ENCODE measurements at regions not wholly inside any gene's neighbourhood (a gene's known extent, or its start where the extent isn't known, plus 50 kb on each side); places are given as distances from the start of the nearest gene placed in this dataset.

DNA sequence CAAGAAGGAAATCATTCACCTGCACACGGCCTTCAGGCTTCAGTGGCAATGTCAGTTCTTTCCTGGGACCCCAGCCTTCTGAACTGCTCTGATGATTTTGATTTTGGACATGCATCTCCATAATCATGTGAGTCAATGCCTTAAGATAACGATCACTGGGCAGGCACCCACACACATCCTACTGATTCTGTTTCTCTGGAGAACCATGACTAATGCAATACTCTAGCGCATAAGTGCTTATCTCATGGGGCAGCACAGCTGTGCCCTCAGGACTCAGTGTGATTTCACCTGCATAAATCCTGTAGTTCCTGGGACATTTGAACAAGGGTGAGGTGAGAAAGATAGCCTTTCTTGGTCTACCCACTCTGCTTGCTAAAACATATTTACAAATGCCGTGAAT lies 144.6 kb downstream of the AKAIN1 start:
- TF ChIP-seq, protein P1, sequence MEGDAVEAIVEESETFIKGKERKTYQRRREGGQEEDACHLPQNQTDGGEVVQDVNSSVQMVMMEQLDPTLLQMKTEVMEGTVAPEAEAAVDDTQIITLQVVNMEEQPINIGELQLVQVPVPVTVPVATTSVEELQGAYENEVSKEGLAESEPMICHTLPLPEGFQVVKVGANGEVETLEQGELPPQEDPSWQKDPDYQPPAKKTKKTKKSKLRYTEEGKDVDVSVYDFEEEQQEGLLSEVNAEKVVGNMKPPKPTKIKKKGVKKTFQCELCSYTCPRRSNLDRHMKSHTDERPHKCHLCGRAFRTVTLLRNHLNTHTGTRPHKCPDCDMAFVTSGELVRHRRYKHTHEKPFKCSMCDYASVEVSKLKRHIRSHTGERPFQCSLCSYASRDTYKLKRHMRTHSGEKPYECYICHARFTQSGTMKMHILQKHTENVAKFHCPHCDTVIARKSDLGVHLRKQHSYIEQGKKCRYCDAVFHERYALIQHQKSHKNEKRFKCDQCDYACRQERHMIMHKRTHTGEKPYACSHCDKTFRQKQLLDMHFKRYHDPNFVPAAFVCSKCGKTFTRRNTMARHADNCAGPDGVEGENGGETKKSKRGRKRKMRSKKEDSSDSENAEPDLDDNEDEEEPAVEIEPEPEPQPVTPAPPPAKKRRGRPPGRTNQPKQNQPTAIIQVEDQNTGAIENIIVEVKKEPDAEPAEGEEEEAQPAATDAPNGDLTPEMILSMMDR (IDR thresholded peaks at IDR 0.05; ENCODE audit: control insufficient read depth, insufficient read depth, low read depth, low read length, missing control alignments), result no peak
- H3K4me3 ChIP-seq (ENCODE audit: control insufficient read depth, low read depth, low read length), result no peak overlapping the region
- no peak for DNase-seq (ENCODE audit: low read depth)

DNA sequence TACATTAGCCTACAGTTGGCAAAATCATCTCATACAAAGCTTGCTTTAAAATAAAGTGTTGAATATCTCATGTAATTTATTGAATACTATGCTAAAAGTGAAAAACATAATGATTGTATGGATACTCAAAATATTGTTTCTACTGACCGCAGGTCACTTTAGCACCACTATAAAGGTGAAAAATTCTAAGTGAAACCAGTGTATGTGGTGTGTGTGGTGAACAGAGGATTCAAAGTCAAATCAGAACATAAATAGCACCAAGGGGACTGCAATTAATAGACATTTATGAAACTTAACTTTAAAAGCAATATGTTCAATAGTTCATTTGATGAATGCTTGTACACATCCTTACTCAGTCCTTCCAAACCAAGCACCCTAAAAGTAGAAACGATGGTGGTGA lies 145.8 kb downstream of the AKAIN1 start:
- no peak overlapping the region for H3K4me3 ChIP-seq (ENCODE audit: control insufficient read depth, low read depth, low read length)
- TF ChIP-seq, protein P1 (IDR thresholded peaks at IDR 0.05; ENCODE audit: control insufficient read depth, insufficient read depth, low read depth, low read length, missing control alignments), result no peak
- DNase-seq (ENCODE audit: low read depth), result no peak

DNA sequence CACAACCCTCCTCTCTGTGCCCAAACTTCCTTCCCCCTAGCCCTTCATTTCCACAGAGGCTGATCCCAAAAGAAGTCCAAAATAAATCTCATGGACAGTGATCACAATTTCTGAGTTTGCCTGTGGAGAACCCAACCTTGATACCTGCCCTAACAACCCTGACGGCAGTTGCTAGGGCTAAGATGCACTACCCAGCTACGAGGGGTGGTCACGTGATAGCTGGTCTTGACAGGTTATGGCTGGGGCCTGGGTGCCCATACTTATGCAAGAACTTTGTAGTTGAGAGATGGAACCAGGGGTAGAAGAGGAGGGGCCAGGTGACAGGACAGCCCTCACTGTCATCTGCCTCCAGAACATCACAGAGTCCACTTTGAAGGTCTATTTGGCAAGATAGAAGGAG lies 147.9 kb downstream of the AKAIN1 start:
- no peak overlapping the region for H3K4me3 ChIP-seq (ENCODE audit: control insufficient read depth, low read depth, low read length)
- DNase-seq (ENCODE audit: low read depth), result no peak
- TF ChIP-seq, protein P1 (IDR thresholded peaks at IDR 0.05; ENCODE audit: control insufficient read depth, insufficient read depth, low read depth, low read length, missing control alignments), result no peak

DNA sequence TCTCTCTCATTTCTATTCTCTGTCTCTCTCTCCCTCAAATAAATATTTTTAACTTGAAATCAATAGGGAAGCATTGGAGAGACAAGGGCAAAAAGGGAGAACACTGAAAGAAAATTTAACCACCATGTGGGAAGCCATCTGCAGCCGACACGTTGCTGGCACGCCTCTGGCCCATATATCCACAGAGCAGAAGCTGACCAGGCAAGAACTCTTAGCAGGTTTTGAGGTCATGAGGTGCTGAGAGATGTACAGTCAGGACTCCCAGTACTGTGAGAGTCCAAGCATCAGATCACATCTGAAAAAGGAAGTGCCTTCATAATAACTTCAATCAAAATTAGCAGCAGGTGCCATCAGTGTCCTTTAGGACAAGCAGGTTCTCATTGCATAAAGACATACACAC lies 156.6 kb downstream of the AKAIN1 start:
- H3K4me3 ChIP-seq (ENCODE audit: control insufficient read depth, low read depth, low read length), result no peak overlapping the region
- TF ChIP-seq, protein P1 (IDR thresholded peaks at IDR 0.05; ENCODE audit: control insufficient read depth, insufficient read depth, low read depth, low read length, missing control alignments), result no peak
- no peak for DNase-seq (ENCODE audit: low read depth)

DNA sequence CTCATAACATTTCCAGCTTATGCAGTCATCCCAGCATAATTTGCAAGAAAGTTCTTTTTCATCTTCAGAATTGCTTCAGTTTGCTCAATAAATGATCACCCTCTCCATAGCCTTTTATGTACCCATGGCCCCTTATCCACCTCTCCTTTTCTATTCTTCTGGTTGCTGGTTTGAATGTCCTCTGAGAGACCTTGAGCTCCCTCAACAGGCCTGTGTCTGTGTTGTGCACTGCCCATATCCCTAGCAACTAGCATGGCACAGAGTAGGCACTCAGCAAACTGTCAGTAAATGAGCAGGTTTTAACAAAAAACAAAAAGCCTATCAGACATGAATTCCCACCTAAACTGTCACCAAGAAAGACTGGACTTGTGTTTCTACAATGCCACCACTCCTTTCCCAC lies 160.5 kb downstream of the AKAIN1 start:
- H3K4me3 ChIP-seq (ENCODE audit: control insufficient read depth, low read depth, low read length), result no peak overlapping the region
- TF ChIP-seq, protein P1 (IDR thresholded peaks at IDR 0.05; ENCODE audit: control insufficient read depth, insufficient read depth, low read depth, low read length, missing control alignments), result no peak
- DNase-seq (ENCODE audit: low read depth), result no peak

DNA sequence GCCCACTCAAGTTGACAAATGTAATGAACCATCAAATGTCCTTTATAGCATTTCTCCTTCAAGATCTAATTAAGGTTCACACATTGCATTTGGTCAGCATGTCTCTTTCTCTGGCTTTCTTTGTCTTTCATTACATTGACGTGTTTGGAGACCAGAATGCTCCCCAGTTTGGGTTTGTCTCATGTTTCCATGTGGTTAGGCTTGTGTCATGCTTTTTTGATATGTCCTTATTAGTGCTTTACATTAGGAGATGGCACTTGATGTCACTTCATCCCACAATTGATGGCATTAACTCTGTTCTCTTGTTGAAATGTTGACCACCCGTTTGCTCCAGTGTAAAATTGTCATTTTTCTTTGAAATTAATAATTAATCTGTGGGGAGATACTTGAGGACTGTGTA lies 165.8 kb downstream of the AKAIN1 start:
- no peak overlapping the region for H3K4me3 ChIP-seq (ENCODE audit: control insufficient read depth, low read depth, low read length)
- no peak for DNase-seq (ENCODE audit: low read depth)
- TF ChIP-seq, protein P1 (IDR thresholded peaks at IDR 0.05; ENCODE audit: control insufficient read depth, insufficient read depth, low read depth, low read length, missing control alignments), result no peak

DNA sequence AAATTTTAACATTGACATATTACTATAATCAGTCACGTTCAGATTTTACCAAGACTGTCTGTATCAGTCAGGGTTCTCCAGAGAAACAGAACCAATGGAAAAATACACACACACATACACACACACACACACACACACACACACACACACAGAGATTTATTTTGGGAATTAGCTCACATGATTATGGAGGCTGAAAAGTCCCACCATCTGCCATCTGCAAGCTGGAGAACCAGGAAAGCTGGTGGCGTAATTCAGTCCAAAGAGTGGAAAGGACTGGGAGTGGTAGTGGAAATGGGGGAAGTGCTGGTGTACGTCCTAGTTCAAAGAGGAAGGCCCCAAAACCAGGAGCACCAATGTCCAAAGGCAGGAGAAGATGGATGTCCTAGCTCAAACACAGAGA lies 166.4 kb downstream of the AKAIN1 start:
- TF ChIP-seq, protein P1 (IDR thresholded peaks at IDR 0.05; ENCODE audit: control insufficient read depth, insufficient read depth, low read depth, low read length, missing control alignments), result no peak
- no peak for DNase-seq (ENCODE audit: low read depth)
- H3K4me3 ChIP-seq (ENCODE audit: control insufficient read depth, low read depth, low read length), result no peak overlapping the region
